ENCODE measurements at regions not wholly inside any gene's neighbourhood (a gene's known extent, or its start where the extent isn't known, plus 50 kb on each side); places are given as distances from the start of the nearest gene placed in this dataset.

DNA sequence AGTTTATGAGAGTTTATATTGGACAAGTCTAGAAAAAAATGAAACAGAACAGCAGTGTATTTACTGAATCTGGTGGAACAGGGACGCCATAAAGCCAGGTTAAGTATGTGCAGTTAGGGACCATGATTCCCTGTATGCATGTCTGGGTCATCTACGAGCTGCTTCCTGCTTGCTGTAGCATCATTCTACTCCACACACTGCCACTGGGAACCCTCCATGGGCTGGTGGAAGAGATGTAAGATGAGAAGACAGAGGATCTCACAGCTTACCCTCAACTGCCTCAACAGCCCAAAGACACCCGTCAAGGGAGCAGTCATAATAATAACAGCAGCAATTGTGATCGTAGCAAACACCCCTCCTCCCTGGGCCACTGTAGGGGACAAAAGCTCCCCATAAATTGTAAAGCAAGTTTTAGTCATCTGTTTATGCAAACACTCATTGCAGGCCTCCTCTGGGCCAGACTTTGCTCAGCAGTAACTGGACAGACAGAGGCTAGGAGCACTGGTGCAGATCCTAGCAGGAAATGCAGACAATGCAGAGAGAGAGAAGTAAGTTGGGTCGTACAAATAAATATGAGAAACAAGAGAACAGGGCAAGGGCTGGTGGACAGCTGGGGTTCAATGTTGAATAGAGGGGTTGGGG lies 188.0 kb downstream of the SOX9 start:
- TF ChIP-seq, protein P1, sequence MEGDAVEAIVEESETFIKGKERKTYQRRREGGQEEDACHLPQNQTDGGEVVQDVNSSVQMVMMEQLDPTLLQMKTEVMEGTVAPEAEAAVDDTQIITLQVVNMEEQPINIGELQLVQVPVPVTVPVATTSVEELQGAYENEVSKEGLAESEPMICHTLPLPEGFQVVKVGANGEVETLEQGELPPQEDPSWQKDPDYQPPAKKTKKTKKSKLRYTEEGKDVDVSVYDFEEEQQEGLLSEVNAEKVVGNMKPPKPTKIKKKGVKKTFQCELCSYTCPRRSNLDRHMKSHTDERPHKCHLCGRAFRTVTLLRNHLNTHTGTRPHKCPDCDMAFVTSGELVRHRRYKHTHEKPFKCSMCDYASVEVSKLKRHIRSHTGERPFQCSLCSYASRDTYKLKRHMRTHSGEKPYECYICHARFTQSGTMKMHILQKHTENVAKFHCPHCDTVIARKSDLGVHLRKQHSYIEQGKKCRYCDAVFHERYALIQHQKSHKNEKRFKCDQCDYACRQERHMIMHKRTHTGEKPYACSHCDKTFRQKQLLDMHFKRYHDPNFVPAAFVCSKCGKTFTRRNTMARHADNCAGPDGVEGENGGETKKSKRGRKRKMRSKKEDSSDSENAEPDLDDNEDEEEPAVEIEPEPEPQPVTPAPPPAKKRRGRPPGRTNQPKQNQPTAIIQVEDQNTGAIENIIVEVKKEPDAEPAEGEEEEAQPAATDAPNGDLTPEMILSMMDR (IDR thresholded peaks at IDR 0.05; ENCODE audit: low read length): no peak
- TF ChIP-seq EZH2phosphoT487 (IDR thresholded peaks at IDR 0.05; ENCODE audit: low read length): no peak
